Middle frontal gyrus (tissue), 1 donor: ENCODE measurements at regions not wholly inside any gene's neighbourhood (a gene's known extent, or its start where the extent isn't known, plus 50 kb on each side); places are given as distances from the start of the nearest gene placed in this dataset.
A peak's percentile ranks its signal among the peaks of the same experiment; 100 is the strongest.
"Not testable (repeated sequence)": the region's sequence is repeated elsewhere in the genome, so short reads cannot be mapped to it uniquely, and the experiment has no call there.

Source experiments
- DNase-seq: peaks from one replicate; pipeline ENCODE4 v3.0.0-alpha.2; 2015; ENCODE audit warnings: low spot score; ENCODE audit errors: extremely low spot score

- DNase-seq: no peak
These were observed 359.4 kb upstream of the KCNH7 start for GRCh38 chr2:163198007-163198406.

GRCh38 chr2:163191372-163191771 is 352.8 kb upstream of the KCNH7 start:
- no peak for DNase-seq

- no peak for DNase-seq
These were observed 349.6 kb upstream of the KCNH7 start for GRCh38 chr2:163187995-163188655.

- no peak for DNase-seq
These were observed 348.6 kb upstream of the KCNH7 start for GRCh38 chr2:163187119-163187518.

- DNase-seq: no peak
These were observed 346.6 kb upstream of the KCNH7 start for GRCh38 chr2:163185160-163185559.

GRCh38 chr2:163182764-163183354 is 344.3 kb upstream of the KCNH7 start:
- DNase-seq: no peak

GRCh38 chr2:163177592-163177991 is 339.0 kb upstream of the KCNH7 start:
- DNase-seq: no peak

- DNase-seq: no peak
These were observed 336.7 kb upstream of the KCNH7 start for GRCh38 chr2:163175294-163175693.

- DNase-seq: no peak
These were observed 335.0 kb upstream of the KCNH7 start for GRCh38 chr2:163173591-163173990.

GRCh38 chr2:163171786-163172530 is 333.4 kb upstream of the KCNH7 start:
- DNase-seq: no peak

GRCh38 chr2:163157891-163158496 is 319.4 kb upstream of the KCNH7 start:
- DNase-seq: no peak

- no peak for DNase-seq
These were observed 318.8 kb upstream of the KCNH7 start for GRCh38 chr2:163157411-163157810.

GRCh38 chr2:163155925-163156324 is 317.4 kb upstream of the KCNH7 start:
- DNase-seq: no peak

GRCh38 chr2:163155279-163155883 is 316.8 kb upstream of the KCNH7 start:
- no peak for DNase-seq

- DNase-seq: no peak
These were observed 304.1 kb upstream of the KCNH7 start for GRCh38 chr2:163142618-163143017.

GRCh38 chr2:163138947-163139346 is 300.4 kb upstream of the KCNH7 start:
- DNase-seq: no peak

- DNase-seq: peak; percentile 12
These were observed 296.7 kb upstream of the KCNH7 start for GRCh38 chr2:163135256-163135655.

GRCh38 chr2:163133602-163134001 is 295.0 kb upstream of the KCNH7 start:
- no peak for DNase-seq

GRCh38 chr2:163132850-163133249 is 294.3 kb upstream of the KCNH7 start:
- DNase-seq: peak; percentile 25

- not testable (repeated sequence) for DNase-seq
These were observed 293.6 kb upstream of the KCNH7 start for GRCh38 chr2:163132207-163132606.

GRCh38 chr2:163123526-163123925 is 285.0 kb upstream of the KCNH7 start:
- DNase-seq: no peak

- no peak for DNase-seq
These were observed 283.7 kb upstream of the KCNH7 start for GRCh38 chr2:163122257-163122656.
